NCI-H2196 (cell line): ENCODE measurements at regions not wholly inside any gene's neighbourhood (a gene's known extent, or its start where the extent isn't known, plus 50 kb on each side); places are given as distances from the start of the nearest gene placed in this dataset.

Source experiments
- DNase-seq: peaks from one replicate; lab custom pipeline; 2025; ENCODE audit not compliant: unreplicated experiment; lab: John Stamatoyannopoulos, UW

DNA sequence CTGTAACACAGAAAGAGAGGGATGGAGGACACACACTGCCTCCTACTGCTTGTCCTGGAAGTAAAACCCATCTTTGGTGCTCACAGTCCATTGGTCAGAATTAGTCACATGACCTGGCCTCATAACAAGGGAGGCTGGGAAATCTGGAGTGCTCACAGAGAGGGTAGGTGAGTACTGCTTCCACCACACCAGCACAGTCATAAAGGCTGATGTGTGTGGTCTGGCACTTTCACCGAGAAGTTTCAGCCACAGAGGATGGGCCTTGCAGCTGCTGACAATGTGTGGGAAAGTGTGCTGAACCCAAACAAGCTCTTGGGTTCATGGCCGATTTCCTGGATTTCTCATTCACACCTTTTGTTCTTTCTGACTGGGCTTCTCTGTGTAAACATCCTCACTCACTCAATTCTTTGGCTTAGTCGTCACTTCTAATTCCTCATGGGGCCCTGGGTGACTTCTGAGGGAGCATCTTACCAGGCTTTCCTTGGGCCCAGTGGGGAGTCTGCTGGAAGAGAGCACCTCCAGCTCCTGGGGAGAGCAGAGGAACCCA lies 100.7 kb downstream of the ASB7 start:
- DNase-seq = no peak

DNA sequence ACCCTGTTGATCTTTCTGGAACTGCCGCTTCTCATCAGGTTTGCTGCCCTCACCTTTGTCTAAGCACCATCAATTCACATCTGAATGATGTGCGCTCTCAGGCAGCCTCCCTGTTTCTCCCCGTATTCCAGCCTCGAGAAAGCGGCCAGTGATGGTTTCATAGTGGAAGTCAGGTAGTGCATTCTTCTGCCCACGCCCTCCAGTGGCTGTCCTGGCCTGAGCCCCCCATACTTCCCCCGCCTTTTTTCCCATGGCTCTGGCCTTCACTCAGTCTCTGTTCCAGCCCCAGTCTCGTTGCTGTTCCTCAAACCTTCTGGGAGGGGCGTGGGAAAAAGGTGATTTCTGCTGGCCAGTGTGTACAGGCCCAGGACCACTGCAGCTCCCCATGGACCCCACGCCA lies 101.3 kb downstream of the ASB7 start:
- DNase-seq = no peak

DNA sequence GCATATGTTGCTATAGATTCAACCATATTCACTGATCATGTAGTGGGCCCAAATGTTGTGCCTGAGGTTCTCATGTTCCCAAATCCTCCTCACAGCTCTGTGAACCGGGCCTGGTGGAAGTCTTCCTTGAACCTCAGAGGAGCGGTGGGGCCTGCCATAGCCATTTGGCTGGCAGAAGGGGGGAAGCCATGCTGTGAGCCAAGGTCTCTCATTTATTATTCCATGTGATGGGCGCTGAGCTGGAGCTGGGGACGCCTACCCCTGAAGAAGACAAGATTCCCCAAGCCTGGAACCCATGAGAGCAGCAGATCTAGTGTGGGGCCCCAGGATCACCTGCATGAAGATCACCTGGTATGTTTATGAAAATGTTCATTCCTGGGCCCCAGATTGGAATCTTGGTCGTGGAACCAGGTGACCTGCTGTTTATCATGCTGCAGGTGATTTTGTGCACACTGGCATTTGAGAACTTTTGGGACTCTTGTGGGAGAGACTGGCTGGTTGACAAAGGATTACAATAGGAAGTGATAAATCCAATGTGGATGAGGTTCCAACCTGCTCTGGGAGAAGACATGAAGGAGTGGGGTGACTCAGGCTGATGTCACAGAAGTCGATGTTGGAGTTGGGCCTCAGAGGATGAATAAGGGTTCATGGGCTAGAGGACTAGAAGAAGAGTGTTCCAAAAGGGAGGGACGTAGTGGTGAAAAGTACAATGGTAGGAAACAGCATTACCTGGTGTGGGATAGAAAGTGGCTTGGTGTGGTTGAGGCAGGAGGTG lies 102.1 kb downstream of the ASB7 start:
- DNase-seq = no peak

DNA sequence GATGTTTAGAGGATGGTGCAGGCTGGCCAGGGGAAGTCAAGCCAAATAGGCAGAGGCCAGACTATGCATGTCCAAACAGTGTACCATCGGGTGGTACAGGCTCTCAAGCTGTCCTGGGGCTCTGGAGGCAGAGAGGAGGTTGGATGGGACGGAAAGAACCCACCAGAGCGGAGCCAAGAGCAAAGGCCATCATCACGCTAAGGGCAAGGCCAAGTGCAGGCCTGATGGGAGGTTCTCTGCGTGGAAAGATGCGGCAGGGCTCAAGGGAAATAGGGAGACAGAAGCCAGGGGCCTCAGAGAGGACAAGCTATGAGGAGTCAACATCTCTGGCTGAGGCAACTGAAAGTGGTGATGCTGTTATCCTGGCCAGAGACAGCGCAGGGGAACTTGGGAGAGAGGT lies 102.7 kb downstream of the ASB7 start:
- DNase-seq = no peak

DNA sequence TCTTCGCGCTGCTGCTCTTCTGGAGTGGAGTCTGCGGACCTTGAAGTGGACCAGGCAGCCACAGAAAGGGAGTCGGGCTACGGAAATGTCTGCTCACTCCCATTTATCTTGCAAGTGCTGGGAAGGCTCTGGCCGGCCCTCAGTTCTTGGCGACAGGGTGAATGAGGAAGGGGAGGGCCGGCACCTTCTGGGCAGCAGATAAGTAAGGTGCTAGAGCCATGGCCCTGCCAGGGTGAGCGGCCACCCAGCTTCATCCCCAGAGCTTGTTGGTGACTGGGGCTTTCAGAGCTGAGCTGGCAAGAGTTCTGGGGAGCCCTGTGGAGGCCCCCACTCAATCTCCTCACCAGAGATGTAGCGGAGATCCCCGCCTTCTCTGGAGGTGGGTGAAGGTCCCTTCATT lies 103.5 kb downstream of the ASB7 start:
- no peak for DNase-seq

DNA sequence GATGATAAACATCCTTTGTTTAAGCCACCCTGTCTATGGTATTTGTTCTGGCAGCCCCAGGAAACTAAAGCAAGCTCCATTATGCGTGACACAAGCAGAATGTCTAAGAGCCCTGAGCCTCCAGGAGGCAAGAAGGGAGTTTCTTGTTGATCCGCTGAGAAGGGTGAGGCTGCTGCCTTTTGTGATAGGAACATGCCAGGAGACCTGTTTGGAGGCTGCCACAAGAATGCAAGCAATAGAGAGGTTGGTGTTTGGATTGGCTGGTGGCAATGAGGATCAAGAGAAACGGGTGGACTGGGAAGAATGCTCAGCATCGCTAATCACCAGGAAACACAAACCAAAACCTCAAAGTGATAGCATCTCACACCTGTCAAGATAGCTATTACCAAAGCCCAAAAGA lies 104.8 kb downstream of the ASB7 start:
- no peak for DNase-seq

DNA sequence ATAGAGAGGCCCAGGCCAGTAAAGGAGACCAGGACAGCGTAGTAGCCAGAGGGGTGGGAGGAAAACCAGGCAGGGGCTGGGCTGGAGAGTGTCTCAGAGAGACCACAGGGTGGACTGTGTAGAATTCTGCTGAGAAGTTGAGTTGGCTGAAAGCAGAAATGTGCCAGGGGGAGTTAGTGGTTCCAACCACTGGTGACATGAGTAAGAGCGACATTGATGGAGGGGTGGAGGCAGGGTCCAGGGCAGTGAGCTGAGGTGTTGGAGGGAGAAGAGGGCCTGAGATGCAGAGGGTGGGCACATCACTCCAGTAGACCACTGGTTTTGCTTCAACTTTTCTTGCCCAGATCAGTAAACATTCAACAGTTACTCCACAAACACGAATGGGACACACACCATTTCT lies 106.5 kb downstream of the ASB7 start:
- DNase-seq = no peak

DNA sequence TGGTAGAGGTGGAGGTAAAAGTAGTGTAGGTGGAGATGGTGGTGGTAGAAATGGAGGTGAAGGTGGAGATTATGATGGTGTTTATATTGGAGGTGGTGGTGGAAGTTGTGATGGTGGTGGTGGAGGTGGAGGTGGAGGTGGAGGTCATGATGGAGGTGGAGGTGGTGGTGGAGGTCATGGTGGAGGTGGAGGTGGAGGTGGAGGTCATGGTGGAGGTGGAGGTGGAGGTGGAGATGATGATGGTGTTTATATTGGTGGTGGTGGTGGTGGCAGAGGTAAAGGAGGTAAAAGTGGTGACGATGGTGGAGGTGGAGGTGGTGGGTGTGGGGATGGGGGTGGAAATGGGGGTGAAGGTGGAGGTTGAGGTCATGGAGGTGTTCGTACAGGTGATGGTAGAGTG lies 107.8 kb downstream of the ASB7 start:
- no peak for DNase-seq

DNA sequence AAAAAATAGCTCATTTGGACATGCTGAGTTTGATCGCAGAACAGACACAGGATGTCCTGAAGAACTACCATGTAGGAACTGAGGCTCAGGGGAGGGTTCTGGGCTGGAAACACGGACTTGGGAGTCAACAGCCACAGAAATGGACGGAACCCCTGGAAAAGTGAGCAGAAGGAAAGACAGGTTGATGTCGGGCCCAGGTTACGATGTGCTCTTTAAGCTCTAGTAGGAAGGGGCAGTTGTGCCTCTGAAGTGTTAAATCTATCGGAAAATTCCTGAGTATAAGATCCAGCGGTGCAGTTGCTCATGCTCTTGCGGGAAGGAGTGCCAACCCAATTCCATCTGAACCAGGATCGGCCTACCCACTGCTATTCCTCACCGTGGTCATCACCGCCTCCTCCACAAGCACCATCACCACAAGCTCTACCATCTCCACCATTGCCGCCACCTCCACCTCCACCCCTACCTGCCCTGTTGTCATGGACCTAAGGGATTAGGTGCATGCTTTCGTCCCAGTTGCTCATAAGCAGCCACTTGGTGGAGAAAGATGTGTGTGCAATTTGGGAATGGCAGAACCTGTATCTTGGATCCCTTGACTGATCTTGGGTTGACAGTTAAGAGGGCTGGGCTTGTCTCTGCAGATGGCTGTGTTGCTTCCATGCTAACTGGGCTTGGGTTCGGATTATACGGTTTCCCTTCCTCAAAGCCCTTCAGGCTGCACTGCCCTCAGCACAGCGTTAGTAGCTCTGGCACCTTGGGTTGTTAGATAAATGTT lies 108.5 kb downstream of the ASB7 start:
- DNase-seq = no peak

DNA sequence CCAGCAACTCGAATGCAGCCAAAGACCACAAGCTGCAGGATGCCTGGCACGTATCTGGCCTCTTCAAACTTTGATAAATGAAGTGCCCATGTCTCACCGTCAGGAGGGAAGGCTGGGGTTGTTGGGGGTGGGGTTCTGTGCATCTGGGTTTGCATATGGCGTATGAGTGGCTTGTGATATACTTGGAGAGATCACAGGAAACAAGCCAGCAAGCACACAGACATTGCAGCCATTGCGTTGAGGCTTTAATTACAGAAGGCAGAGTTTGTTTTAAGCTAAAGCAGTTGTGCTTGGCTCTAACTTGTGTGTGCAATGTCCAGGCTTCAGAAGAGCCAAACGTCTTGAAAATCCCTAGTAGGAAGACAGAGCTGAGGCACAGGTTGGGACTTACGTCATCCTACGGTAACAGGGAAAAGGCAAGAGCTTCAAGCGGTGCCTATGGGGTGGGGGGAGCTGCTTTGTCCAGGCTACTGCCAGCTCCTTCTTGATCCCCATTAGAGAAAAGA lies 109.2 kb downstream of the ASB7 start:
- DNase-seq = no peak

DNA sequence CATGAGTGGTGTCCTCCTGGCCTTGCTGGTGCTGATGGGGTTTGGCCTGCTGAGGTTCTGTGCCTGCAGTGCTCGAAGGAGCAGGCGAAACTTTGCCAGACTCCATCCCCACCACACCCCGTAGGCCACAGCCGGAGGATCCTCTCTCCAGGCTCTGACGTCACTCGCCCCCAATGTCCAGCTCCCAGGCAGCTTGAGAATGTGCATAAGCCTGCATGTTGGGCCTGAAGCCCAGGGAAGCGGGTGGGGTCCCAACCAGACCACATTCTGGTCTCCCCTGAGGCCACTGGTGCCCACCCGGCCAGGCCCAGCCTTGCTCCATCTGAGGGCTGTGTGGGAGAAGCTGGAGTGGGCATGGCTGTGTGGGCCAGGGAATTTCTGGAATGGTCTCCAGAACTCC lies 109.8 kb downstream of the ASB7 start:
- no peak for DNase-seq

DNA sequence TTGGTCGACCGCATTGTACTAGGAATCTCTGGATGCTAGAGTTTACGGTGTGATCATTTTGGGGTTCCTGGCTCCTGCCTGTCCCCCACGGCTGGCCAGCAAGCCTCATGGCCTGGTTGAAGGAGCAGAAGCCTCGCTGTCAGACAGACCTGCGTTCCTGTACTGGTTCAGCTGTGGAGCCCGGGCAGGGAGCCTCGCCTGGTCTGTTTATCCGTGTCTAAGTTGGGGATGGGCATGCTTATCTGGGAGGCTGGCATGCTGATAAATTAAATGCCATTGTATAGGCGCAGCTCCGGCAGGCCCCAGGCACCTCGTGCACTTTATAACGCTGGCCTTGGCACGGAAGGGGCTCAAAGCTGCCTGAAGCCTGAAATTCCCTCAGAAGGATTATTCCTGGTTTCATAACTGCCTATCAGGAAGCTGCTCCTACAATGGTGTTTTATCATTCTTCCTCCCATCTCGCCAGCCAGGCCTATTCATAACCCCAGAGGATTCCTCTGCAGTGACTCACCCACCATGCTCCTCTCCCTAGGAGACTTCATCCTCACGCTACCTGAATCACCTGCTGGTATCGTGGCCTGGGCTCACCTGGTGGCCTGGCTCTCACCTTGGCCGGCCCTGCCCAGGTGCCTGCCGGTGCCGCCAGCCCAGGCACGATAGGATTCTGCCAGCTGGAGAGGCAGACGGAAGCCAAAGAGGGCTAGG lies 110.9 kb downstream of the ASB7 start:
- DNase-seq = peak; percentile 36

DNA sequence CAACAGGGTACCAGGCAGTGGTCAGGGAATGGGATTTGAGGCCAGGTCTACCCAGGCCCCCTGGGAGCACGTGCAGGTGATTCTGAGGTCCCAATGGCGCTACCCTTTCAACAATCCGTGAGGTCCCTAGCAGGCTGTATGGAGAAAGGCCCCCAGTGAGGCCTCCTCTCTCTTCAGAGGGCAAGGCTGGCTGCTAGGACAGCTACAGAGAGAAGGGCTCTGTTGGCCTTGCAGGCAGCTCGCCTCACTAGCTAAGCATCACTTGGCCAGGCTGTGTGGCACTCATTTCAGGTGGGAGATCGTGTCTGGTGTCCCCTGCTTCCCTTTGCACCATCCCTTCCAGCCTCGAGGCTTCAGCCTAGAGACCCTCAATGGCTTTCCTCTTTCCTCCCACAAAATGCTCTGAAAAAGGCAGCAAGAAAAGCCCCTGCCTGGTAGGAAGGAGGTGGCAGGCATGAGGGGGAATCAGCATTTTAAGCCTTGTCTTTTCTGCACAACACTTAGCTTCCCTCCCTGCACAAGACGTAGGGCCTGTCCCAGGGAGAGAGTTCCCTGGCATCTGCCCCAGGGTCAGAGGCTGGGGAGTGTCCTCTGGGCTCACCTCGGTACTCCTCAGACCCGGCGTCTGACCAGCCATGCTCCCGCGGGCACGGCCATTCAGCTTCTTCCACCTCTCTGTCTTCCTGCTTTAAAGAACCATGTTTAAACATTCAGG lies 111.8 kb downstream of the ASB7 start:
- no peak for DNase-seq

DNA sequence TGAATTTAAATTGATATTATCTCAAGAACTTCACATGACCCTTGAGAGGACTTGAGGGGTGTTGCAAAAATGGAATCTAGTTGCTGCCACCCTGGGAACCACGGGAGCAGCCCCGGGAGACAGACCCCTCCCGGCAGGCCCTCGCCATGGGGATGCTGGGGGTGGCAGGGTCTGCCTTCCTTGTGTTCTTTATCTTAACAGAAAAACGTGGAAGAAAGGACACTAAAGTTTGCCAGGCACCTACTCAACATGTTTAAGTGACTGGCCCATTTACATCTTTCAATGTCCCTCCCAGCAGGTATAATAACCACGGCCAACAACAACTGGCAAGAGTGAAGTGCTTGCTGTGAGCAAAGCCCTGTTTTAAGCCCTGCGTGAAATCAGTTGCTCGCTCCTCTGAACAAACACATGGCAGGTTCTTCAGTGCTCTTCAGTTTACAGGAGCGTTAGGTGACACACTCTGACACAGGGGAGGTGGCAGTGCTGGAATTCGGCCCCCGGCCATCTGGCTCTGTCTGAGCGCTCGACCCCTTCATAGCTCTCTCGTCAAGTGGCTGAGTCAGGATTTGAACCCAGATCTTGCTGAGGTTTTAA lies 112.5 kb downstream of the ASB7 start:
- DNase-seq = no peak

DNA sequence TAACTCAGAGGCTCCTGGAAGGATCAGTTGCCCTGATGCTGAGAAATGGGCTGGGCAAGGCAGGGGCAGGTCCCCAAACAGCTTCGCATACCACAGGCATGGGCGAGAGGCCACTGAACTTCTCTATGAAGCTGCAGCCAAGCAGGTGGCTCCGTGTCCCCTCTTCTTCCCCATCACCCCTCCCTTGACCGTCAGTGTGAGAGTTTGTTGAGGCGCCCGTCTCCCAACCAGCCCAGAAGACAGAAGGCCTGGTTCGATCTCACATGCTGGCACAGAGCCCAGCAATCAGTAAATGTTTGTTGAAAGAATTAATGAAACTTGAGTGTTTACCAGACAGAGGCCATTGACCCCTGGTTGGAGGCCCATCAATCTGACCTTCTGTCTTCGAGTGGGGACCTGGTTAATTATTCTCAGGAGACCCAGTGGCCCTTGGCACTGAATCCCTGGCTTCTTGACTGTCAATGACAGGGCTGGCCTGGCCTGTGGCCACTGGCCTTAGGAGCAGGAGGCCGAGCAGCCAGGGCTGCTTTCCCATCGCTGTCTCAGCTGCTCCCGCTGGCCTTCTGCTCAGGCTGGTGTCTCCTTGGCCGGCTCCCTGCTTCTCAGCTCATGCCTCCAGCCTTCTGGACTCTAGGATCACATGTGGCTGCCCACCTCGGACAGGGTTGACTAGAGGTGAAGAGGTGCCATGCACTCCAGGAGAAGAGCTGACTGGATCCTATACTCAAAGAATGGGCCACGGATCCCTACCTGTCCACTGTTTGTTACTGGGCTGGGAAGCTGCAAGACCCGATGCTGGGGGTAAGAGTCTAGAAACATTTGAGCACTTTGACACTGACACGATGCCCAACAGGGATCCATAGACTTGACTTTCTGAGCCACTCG lies 113.4 kb downstream of the ASB7 start:
- DNase-seq = peak; percentile 48

DNA sequence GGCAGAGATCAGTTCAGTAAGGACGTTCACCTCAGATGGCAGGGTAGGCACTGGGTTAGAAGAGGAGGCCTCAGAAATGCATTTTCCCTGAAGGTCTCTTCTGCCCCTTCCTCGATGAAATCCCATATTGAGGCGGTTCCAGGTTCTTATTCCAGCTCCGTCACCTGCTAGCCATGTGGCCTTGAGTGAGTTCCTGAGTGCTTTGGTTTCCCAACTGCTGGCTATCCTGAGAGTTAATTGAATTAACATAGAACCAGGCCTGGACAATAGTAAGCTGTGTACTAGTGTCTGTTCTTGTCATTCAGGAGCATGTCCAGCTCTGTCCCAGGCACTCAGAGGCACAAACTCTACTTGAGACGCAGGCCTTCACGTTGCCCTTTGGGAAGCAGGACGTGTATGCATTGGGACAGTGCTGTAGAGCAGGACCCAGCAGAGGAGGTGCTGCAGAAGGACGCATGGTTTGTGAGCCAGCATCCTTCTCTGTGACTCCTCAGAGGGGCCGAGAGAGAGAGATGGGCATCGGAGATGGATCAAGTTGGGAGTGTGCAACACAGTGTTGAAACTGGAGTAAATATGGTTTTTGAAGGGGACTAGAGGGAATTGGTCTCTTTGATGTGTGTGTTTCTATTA lies 114.2 kb downstream of the ASB7 start:
- no peak for DNase-seq

DNA sequence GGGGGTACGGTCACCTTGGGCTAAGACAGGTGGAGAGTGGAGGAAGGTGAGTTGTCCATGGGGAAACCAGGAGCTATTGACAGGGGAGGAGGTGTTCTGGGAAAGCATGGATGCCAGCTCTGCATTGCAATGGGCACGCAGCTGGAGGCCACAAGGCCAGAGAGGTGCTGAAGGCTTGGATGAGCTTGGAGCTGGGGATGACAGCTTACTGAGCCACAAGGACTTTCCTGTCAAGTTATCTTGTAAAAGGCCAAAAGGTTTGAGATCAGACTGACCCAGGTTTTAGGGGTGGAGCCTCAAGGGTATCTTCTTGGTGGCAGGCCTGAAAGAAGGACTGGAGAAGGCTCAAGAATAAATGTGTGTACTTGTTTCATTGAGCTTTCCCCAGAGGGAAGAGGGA lies 115.2 kb downstream of the ASB7 start:
- no peak for DNase-seq

DNA sequence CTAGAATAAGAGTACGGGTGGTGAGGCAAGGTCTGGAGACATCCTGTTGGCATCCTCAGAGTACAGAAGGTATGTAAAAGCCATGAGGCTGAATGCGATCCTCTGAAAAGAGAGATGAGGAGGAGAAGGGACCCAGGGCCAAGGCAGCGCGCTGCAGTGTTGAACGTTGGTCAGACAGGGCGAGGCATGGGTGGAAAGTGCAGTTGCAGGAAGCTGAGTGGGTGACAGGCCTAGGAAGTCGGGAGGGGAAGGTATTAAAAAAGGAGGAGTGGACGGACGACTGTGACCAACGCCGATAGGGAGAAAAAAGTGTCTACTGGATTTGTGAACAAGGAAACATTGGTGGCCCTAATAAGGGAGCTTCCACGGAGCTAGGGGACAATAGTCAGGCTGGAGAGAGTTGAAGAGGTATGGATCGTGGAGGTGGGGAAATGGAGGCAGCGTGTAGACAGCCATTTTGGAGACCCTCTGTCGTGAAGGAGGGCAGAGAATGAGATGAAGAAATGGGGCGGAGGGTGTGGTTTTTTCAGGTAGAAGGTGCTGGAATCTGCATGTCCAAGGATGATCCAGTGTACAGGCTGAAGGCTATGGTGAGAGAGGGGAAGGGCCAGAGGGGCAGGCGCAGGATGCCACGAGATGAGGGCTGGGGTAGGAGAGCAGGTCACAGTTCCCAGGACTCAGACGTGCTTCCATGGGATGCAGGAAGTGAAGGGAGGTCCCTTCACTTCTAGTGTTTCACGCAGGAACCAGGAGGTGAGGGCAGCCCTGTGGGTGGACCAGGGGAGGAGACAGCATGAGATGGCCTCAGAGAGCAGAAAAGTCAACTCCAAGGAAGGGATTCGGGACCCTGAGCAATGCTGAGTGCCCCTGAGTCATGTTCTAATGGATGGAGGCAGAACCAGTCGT lies 115.9 kb downstream of the ASB7 start:
- no peak for DNase-seq
